HUES64 (cell line): ENCODE measurements at regions not wholly inside any gene's neighbourhood (a gene's known extent, or its start where the extent isn't known, plus 50 kb on each side); places are given as distances from the start of the nearest gene placed in this dataset.

Source experiments
- H3K27ac ChIP-seq: 2 replicates; pipeline ENCODE4 v1.7.0; 2013; ENCODE audit warnings: low read depth, low read length, inconsistent platforms
- H3K27me3 ChIP-seq: 2 replicates; pipeline ENCODE4 v1.6.1; 2013; ENCODE audit warnings: mild to moderate bottlenecking, low read length; ENCODE audit not compliant: insufficient read depth
- H3K36me3 ChIP-seq: 2 replicates; pipeline ENCODE4 v1.6.1; 2013; ENCODE audit warnings: mild to moderate bottlenecking, low read length; ENCODE audit not compliant: insufficient read depth
- H3K4me1 ChIP-seq: 2 replicates; pipeline ENCODE4 v1.6.1; 2013; ENCODE audit warnings: mild to moderate bottlenecking, low read length, moderate library complexity; ENCODE audit not compliant: insufficient read depth
- H3K4me3 ChIP-seq: 2 replicates; pipeline ENCODE4 v1.5.1; 2013; ENCODE audit warnings: mild to moderate bottlenecking, low read length, moderate library complexity
- H3K9ac ChIP-seq: 2 replicates; pipeline ENCODE4 v1.6.1; 2013; ENCODE audit warnings: mild to moderate bottlenecking, low read depth, low read length
- H3K9me3 ChIP-seq: 2 replicates; pipeline ENCODE4 v1.6.1; 2013; ENCODE audit warnings: low read depth, low read length; ENCODE audit not compliant: insufficient read depth
- WGBS: fragments of 150-250, 120-280 bp; methylation state at CpG from one replicate; pipeline ENCODE4 v1.1.7; 2013; ENCODE audit warnings: missing lambda C conversion rate; 5-methylcytosine and 5-hydroxymethylcytosine counted together

DNA sequence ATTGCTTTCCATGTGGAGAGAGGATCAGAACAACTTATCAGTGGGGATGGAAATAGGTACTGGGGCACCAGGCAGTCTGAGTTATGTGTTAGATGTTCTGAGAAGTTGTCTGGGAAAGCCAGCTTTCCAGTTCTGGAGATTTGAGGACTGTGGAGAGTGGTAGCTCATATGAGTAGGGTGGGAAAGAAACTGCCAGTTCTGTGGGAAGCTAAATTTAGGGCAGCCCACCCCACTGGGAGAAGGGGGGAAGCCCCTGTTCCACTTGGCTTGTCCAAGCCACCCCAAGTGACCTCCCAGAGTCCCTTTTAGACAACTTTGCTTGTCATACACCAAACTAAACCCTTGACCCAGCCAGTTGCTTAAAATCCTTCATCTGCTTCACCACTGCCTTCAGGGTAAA is 189.5 kb downstream of the REEP3 start:
- Histone ChIP-seq H3K9ac (no peak overlapping the region), H3K9me3 (no peaks in the 10 kb centered on the region), H3K4me1 (peaks cover 40% of the 10 kb centered on the region), H3K4me3 (no peak overlapping the region), H3K27ac (no peak overlapping the region), H3K27me3 (no peaks in the 10 kb centered on the region), H3K36me3 (no peaks in the 10 kb centered on the region)

DNA sequence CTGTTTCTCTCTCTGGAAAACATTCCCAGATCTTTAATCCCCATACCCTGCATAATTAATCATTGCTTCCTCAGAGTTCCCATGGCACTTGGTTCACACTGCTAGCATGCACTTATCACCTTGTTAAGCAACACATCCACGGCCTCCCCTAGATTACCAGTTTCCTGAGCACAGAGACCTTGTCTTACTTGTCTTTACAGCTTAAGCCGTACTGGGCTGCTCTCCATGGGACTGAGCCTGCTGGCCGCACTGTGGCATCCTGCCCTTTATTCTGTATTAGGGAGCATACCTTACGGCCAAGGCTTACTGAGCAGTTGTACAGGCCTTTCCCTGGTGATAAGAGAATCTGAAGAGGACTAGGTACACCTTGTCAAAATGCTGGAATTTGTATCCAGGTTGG is 190.2 kb downstream of the REEP3 start:
- 70% methylated on average over 4 of the region's 4 CpGs for WGBS
- H3K36me3 ChIP-seq = no peaks in the 10 kb centered on the region
- H3K27ac ChIP-seq = no peak overlapping the region
- no peaks in the 10 kb centered on the region for H3K27me3 ChIP-seq
- H3K4me1 ChIP-seq = peaks cover 46% of the 10 kb centered on the region
- H3K9me3 ChIP-seq = no peaks in the 10 kb centered on the region
- H3K9ac ChIP-seq = no peak overlapping the region
- no peak overlapping the region for H3K4me3 ChIP-seq

DNA sequence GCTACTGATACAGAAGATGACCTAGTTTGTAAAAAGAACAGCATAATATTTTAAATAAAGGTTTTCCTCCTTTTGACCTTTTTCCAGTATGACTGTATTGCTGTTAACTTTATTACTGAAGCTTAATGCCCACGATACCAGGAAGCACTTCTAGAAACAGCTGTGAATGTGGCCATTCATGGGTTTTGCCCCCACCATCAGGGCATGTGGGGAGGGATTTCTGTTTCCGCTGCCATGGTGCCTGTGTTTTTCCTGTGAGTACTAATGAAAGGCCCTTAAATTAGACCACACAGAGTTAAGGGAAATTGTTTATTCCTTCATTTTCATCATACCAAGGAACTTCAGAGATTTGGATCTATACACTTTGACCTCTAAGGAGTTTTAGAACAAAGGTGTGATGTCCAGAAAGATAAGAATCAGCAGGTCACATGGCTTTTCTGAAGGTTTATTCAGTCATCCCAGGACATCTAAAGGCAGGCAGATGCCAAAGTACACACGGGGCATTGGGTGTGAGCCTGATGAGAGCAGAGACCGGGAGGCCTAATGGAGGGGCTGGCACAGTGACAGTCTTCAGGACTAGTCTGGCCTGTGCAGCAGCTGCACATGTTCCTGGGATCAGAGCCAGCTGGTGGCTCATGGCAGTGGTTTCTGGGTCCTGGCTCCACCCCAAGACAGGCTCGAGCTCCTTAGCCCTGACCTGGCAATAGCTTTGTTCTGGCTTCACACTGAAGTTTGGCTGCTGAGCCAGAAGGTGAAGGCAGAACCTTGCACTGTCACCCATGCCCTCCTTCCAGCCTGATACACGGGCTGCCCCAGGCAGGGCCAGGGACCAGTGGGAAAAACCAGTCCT is 190.9 kb downstream of the REEP3 start:
- peaks cover 53% of the 10 kb centered on the region for H3K4me1 ChIP-seq

DNA sequence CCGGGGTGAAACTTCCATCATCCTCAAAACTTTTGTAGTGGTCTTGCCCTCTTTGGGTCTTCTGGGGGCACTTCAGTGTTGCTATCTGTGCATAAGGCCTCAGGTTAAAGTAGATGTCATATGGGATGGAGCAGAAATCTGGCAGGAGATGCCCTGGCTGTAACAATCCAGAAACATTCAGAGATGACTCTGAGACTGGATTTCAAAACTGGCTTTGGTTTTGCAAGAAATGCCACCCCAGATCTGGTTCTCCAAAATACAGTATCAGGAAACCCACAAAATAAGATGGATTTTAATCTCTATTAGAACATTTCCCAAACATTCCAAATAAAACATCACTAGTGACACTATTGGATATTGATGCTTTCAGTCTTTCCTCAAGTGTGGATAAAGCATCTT is 191.5 kb downstream of the REEP3 start:
- Histone ChIP-seq H3K9ac (peak overlapping the region; percentile 15; the same call in 1 of the 2 replicates), H3K27ac (peak overlapping the region; percentile 59), H3K4me1 (peaks cover 53% of the 10 kb centered on the region), H3K36me3 (no peaks in the 10 kb centered on the region), H3K4me3 (no peak overlapping the region), H3K9me3 (no peaks in the 10 kb centered on the region), H3K27me3 (no peaks in the 10 kb centered on the region)
- WGBS = 19% methylated on average over 1 of the region's 1 CpG

More for the DNA sequence above, 190.9 kb downstream of the REEP3 start:
- no peaks in the 10 kb centered on the region for H3K27me3 ChIP-seq
- H3K36me3 ChIP-seq = no peaks in the 10 kb centered on the region
- no peaks in the 10 kb centered on the region for H3K9me3 ChIP-seq
- peak overlapping the region; percentile 15; the same call in 1 of the 2 replicates for H3K9ac ChIP-seq
- H3K27ac ChIP-seq = peak overlapping the region; percentile 59
- no peak overlapping the region for H3K4me3 ChIP-seq
- WGBS = 71% methylated on average over 6 of the region's 6 CpGs

DNA sequence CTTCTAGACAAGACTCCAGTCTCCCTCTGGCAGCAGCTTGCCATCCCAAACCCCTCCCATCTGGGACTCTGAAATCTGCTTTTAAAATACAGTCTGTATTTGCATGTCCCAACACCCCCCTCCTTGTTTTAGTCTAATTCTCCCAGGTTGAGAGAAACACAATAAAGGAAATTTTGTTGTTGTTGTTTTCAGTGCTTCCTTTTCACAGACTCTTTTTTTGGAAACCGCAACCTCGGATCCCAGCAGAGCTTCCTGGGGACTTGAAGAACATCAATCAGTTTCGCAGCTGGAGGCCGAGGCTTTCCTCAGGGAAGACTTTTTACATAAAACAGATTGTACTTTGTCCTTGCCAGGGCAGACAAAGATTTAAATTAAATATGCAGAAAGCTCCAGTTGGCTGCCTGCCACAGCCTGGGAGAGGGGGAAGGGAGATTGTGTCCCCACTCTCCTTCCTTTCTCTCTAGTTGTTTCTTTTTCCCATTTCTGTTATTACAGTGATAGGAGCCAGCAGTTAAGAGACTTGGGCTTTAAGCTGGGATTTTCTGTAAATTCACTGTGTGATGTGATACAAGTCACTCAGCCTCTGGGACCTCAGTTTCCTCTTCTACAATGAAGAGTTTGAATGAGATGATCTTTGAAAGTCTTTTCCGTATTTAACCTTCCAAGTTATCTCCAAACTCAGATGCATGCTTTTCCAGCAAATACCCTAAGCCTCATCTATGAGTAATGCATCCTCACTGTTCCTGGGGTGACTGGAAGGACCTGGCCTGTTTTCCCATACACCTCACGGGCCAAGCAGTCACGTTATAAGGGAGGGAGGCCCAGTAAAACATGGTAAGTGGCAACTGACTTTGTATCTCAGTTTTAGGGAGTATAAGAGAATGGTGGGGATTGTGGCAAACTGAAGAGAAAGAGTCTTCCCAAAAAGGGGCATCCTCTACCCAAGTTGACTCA is 192.3 kb downstream of the REEP3 start:
- Histone ChIP-seq H3K27ac (peak overlapping the region; percentile 94), H3K4me3 (peak overlapping the region; percentile 33), H3K4me1 (peaks cover 53% of the 10 kb centered on the region), H3K9ac (peak overlapping the region; percentile 64), H3K36me3 (no peaks in the 10 kb centered on the region), H3K9me3 (no peaks in the 10 kb centered on the region), H3K27me3 (no peaks in the 10 kb centered on the region)
- WGBS = 7% methylated on average over 7 of the region's 7 CpGs

DNA sequence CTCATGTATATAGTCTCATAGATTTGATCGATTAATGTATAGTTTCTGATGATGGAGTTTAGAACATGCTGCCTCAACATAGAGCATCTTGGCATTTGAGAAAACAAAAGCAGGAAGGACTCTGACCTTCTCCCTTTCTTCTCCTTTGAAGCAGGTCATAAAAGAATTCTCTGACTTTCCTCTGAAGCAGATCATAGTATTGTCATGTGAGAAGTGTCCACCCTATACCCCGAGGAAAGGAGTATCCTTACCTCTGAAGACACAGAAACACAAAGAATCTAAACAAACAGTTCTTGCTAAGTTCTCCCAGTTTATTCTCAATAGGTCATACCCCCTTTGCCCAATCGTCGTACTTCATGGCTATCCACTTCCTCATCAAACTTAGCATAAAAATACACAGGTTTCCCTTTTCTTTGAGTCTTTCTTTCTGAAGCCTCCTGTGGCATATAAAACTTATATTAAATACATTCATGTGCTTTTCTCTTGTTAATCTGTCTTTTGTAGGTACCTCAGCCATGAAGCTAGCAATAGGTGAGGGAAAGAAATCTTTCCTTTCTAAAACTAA is 194.9 kb downstream of the REEP3 start:
- Histone ChIP-seq H3K27me3 (no peaks in the 10 kb centered on the region), H3K4me1 (peaks cover 53% of the 10 kb centered on the region), H3K9ac (no peak overlapping the region), H3K27ac (no peak overlapping the region), H3K9me3 (no peaks in the 10 kb centered on the region), H3K4me3 (no peak overlapping the region), H3K36me3 (no peaks in the 10 kb centered on the region)
- 68% methylated on average over 3 of the region's 4 CpGs for WGBS

DNA sequence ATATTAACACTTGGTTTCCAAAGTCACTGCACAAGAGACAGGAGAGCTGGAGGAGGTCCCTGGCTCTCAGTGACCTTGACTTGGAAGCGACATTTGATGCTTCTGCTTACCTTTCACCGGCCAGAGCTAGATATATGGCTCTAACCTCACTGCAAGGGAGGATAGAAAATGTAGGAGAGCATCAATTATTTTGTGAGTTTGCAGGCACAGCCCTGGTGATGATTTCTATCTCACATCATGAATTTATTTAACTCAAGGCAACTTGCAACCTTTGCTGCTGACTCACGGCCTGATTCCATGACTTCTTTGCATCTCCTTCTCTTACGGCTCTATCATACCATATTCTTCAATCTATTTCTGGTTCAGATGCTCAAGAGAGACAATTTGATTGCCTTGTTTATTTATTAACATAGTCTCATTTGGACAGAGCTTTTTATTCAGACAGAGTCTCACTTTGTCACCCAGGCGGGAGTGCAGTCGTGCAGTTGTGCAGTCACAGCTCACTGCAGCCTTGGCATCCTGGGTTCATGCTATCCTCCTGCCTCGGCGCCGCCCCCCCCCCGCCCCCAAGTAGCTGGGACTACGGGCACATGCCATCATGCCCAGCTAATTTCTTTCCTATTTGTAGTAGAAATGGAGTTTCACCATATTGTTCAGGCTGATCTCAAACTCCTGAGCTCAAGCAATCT is 196.0 kb downstream of the REEP3 start:
- no peaks in the 10 kb centered on the region for H3K36me3 ChIP-seq
- H3K4me1 ChIP-seq = peaks cover 43% of the 10 kb centered on the region
- no peaks in the 10 kb centered on the region for H3K27me3 ChIP-seq
- H3K4me3 ChIP-seq = no peak overlapping the region
- H3K9me3 ChIP-seq = no peaks in the 10 kb centered on the region
- H3K9ac ChIP-seq = no peak overlapping the region
- 87% methylated on average over 10 of the region's 11 CpGs for WGBS
- no peak overlapping the region for H3K27ac ChIP-seq

DNA sequence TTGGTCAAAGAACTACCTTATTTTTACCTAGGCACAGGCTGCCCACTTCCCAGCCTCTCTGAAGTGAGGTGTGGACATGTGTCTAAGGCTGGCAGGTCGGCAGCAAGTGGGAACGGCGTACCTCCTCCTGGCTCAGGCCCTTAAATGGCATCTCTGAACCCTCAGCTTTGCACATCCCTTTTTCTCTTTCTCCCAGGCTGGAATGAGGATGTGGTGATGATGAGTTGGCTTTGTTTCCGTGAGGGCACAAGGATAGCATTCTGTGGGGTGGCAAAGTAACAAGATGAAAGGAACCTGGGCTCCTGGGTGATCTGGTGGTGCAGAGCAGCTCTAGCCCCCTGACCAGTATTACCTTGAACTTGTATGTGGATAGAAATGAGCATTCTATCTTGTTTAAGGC is 196.8 kb downstream of the REEP3 start:
- H3K9me3 ChIP-seq = no peaks in the 10 kb centered on the region
- H3K36me3 ChIP-seq = no peaks in the 10 kb centered on the region
- WGBS = 90% methylated on average over 4 of the region's 4 CpGs
- H3K4me3 ChIP-seq = no peak overlapping the region
- no peak overlapping the region for H3K27ac ChIP-seq
- no peak overlapping the region for H3K9ac ChIP-seq
- no peaks in the 10 kb centered on the region for H3K27me3 ChIP-seq
- peaks cover 35% of the 10 kb centered on the region for H3K4me1 ChIP-seq

DNA sequence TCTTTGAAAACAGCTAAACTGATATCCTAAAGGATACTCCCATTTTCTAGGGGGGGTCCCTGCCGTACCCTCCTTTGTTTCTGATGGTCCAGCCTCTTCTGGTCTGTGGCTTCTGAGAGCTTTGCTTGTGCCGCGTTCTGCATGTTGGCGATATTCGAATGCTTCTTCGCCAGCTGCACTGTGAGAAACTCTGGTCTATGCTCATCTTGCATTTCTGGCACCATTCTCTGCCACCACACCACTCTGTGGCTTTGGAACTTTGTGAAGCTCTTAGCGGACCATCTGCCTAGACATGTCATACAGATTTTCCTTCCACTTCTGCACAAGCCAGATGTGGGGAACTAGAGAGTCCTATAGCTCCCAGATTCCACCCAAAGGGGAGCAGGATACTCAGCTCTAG is 197.2 kb downstream of the REEP3 start:
- Histone ChIP-seq H3K4me1 (peaks cover 35% of the 10 kb centered on the region), H3K36me3 (no peaks in the 10 kb centered on the region), H3K27me3 (no peaks in the 10 kb centered on the region), H3K4me3 (no peak overlapping the region), H3K27ac (no peak overlapping the region), H3K9me3 (no peaks in the 10 kb centered on the region), H3K9ac (no peak overlapping the region)
- WGBS = 93% methylated on average over 7 of the region's 7 CpGs

DNA sequence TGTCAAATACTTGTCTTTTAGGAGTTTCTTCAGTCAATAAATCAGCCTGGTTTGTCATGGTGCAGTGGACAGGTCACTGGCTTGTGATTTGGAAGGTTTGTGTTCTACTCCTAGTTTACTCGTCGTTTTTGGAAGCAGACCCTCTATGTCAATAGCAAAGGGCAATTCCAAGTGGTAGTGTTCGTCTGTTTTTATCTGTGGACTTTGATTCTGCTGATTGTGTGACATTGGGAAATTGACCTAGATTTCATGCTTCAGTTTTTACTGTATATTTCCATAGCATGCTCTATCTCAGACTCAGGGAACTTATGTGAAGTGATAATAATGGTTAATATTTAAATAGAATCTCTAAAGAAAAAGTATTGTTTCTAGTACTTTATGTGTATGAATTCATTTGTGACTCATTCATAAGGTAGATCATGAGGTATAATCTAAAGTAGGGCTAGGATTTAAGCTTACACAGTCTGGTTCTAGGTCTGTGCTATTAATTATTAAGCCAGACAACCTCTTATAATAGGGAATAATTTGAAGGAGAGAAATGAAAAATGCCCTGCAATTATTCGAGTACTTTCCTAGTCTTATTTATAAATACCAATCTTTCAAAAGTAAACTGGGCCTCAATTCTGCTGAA is 198.1 kb downstream of the REEP3 start:
- Histone ChIP-seq H3K9me3 (no peaks in the 10 kb centered on the region), H3K4me3 (no peak overlapping the region), H3K27me3 (no peaks in the 10 kb centered on the region), H3K9ac (no peak overlapping the region), H3K4me1 (peaks cover 26% of the 10 kb centered on the region), H3K27ac (no peak overlapping the region), H3K36me3 (no peaks in the 10 kb centered on the region)
- WGBS = 63% methylated on average over 3 of the region's 4 CpGs
